Neural progenitor cell (in vitro differentiated cells): ENCODE measurements at regions not wholly inside any gene's neighbourhood (a gene's known extent, or its start where the extent isn't known, plus 50 kb on each side); places are given as distances from the start of the nearest gene placed in this dataset.
A peak's percentile ranks its signal among the peaks of the same experiment; 100 is the strongest.

Experiments
- DNase-seq: peaks from one replicate; pipeline ENCODE4 v3.0.0-alpha.2; 2016; ENCODE audit warnings: low spot score
- H2AFZ ChIP-seq: fragments of 200-600 bp; sonication (generic); replicated peaks from 2 replicates; pipeline ENCODE4 v1.6.1; 2016; ENCODE audit warnings: antibody characterized with exemption
- H3F3A ChIP-seq: fragments of 200-600 bp; sonication (generic); 2 replicates; pipeline ENCODE4 v1.6.1; 2016; ENCODE audit warnings: antibody characterized with exemption, low read depth
- H3K27ac ChIP-seq: fragments of 200-600 bp; sonication (generic); 2 replicates; pipeline ENCODE4 v1.5.1; 2016; ENCODE audit warnings: mild to moderate bottlenecking
- H3K27me3 ChIP-seq: fragments of 200-600 bp; sonication (generic); 2 replicates; pipeline ENCODE4 v1.6.1; 2016; ENCODE audit warnings: mild to moderate bottlenecking, moderate library complexity
- H3K36me3 ChIP-seq: fragments of 200-600 bp; sonication (generic); 2 replicates; pipeline ENCODE4 v1.5.1; 2016
- H3K4me1 ChIP-seq: fragments of 200-600 bp; sonication (generic); 2 replicates; pipeline ENCODE4 v1.6.1; 2016; ENCODE audit warnings: mixed run types
- H3K4me2 ChIP-seq: fragments of 200-600 bp; sonication (generic); 2 replicates; pipeline ENCODE4 v1.6.1; 2016
- H3K4me3 ChIP-seq: fragments of 200-600 bp; sonication (generic); 2 replicates; pipeline ENCODE4 v1.5.1; 2016
- H3K79me2 ChIP-seq: fragments of 200-600 bp; sonication (generic); 2 replicates; pipeline ENCODE4 v1.6.1; 2016; ENCODE audit warnings: low read depth
- H3K9ac ChIP-seq: fragments of 200-600 bp; sonication (generic); 2 replicates; pipeline ENCODE4 v1.6.1; 2016
- H3K9me3 ChIP-seq: fragments of 200-600 bp; sonication (generic); 2 replicates; pipeline ENCODE4 v1.5.1; 2016; ENCODE audit warnings: low read depth
- H4K20me1 ChIP-seq: fragments of 200-600 bp; sonication (generic); 2 replicates; pipeline ENCODE4 v1.6.1; 2016; ENCODE audit warnings: low read depth
- H3K27ac Mint-ChIP-seq: 3 replicates; pipeline ENCODE4 v1.8.0; 2021; ENCODE audit warnings: mixed read lengths
- H3K27me3 Mint-ChIP-seq: 2 replicates; pipeline ENCODE4 v1.8.0; 2022; ENCODE audit warnings: low read depth, mild to moderate bottlenecking, inconsistent platforms, moderate library complexity, mixed read lengths; ENCODE audit not compliant: insufficient read depth
- H3K36me3 Mint-ChIP-seq: 3 replicates; pipeline ENCODE4 v1.8.0; 2021; ENCODE audit warnings: mixed read lengths
- H3K4me1 Mint-ChIP-seq: 3 replicates; pipeline ENCODE4 v1.8.0; 2021; ENCODE audit warnings: mixed read lengths
- H3K4me3 Mint-ChIP-seq: 3 replicates; pipeline ENCODE4 v1.8.0; 2021; ENCODE audit warnings: mild to moderate bottlenecking, moderate library complexity, mixed read lengths
- H3K9me3 Mint-ChIP-seq: 3 replicates; pipeline ENCODE4 v1.8.0; 2020; ENCODE audit warnings: mixed read lengths
- CTCF ChIP-seq: fragments of 200-600 bp; sonication (generic); IDR thresholded peaks from 2 replicates; pipeline ENCODE4 v1.5.1; 2017; ENCODE audit warnings: antibody characterized with exemption, mild to moderate bottlenecking
- EZH2 ChIP-seq: fragments of 200-600 bp; sonication (generic); IDR thresholded peaks from 2 replicates; pipeline ENCODE4 v1.6.1; 2017; ENCODE audit warnings: antibody characterized with exemption, mild to moderate bottlenecking, moderate library complexity
- EZH2phosphoT487 ChIP-seq: fragments of 200-600 bp; sonication (generic); IDR thresholded peaks from 2 replicates; pipeline ENCODE4 v1.6.1; 2017; ENCODE audit warnings: antibody characterized with exemption

GRCh38 chr11:15651033-15651432 lies 536.3 kb downstream of the INSC start:
- no peak overlapping the region for H3K27ac ChIP-seq
- peak overlapping the region; percentile 33 for H3K4me3 Mint-ChIP-seq
- no peaks in the 10 kb centered on the region for H3K27me3 ChIP-seq
- peak overlapping the region; percentile 58 for H3K27ac Mint-ChIP-seq
- H3K79me2 ChIP-seq, result no peaks in the 10 kb centered on the region
- no peaks in the 10 kb centered on the region for H3K9me3 ChIP-seq
- peak overlapping the region; percentile 65 for H3K4me2 ChIP-seq
- no peak overlapping the region for H2AFZ ChIP-seq
- H3K36me3 Mint-ChIP-seq, result no peaks in the 10 kb centered on the region
- no peak for DNase-seq
- peaks cover 32% of the 10 kb centered on the region for H3K4me1 ChIP-seq
- H3K4me3 ChIP-seq, result no peak overlapping the region
- H3K9ac ChIP-seq, result no peak overlapping the region
- no peaks in the 10 kb centered on the region for H3K9me3 Mint-ChIP-seq
- H3K4me1 Mint-ChIP-seq, result peaks cover 39% of the 10 kb centered on the region
- peaks cover 11% of the 10 kb centered on the region for H3F3A ChIP-seq
- no peaks in the 10 kb centered on the region for H3K36me3 ChIP-seq
- no peaks in the 10 kb centered on the region for H4K20me1 ChIP-seq
- H3K27me3 Mint-ChIP-seq, result peaks cover 4% of the 10 kb centered on the region
- TF ChIP-seq CTCF (no peak), EZH2 (no peak), EZH2phosphoT487 (no peak)

GRCh38 chr11:15651816-15652215 lies 537.1 kb downstream of the INSC start:
- Histone ChIP-seq H3K4me1 (peaks cover 32% of the 10 kb centered on the region), H3K9ac (no peak overlapping the region), H3K4me2 (peak overlapping the region; percentile 15), H3K36me3 (no peaks in the 10 kb centered on the region), H3K79me2 (no peaks in the 10 kb centered on the region), H3K4me3 (no peak overlapping the region), H2AFZ (peak overlapping the region; percentile 26), H3K27me3 (no peaks in the 10 kb centered on the region), H3K9me3 (no peaks in the 10 kb centered on the region), H3F3A (peaks cover 11% of the 10 kb centered on the region), H4K20me1 (no peaks in the 10 kb centered on the region), H3K27ac (no peak overlapping the region)
- no peak for TF ChIP-seq EZH2
- Mint-ChIP-seq H3K4me3 (no peak overlapping the region), H3K27me3 (peaks cover 4% of the 10 kb centered on the region), H3K9me3 (no peaks in the 10 kb centered on the region), H3K4me1 (peaks cover 39% of the 10 kb centered on the region), H3K27ac (peak overlapping the region; percentile 22), H3K36me3 (no peaks in the 10 kb centered on the region)
- peak; percentile 28 for DNase-seq

DNA sequence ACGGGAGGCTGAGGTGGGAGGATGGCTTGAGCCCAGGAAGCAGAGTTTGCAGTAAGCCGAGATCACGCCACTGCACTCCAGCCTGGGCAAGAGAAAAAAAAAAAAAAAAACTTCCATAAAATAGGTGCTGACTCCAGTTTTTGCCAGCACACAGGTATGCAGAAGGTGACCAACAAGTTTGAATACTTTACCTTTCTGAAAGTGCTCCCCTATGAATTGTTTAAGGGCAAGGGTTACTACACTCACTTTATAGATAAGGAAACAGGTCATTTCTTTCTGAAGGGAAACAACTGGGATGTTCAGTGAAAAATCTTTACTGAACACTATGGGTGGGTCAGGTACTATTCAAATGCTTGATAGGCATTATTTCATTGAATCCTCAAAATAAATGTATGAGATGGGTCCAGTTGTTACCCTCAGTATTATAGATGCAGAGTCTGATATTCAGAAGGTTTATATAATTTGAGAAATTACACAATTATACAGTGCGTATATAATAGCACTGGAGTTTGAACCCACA lies 538.5 kb downstream of the INSC start:
- peaks cover 11% of the 10 kb centered on the region for H3F3A ChIP-seq
- H3K4me1 ChIP-seq, result peaks cover 32% of the 10 kb centered on the region
- no peaks in the 10 kb centered on the region for H3K79me2 ChIP-seq
- H4K20me1 ChIP-seq, result no peaks in the 10 kb centered on the region
- no peak overlapping the region for H3K27ac ChIP-seq
- Mint-ChIP-seq H3K4me3 (no peak overlapping the region), H3K27me3 (peaks cover 4% of the 10 kb centered on the region), H3K4me1 (peaks cover 39% of the 10 kb centered on the region), H3K9me3 (no peaks in the 10 kb centered on the region), H3K27ac (no peak overlapping the region), H3K36me3 (no peaks in the 10 kb centered on the region)
- H3K9me3 ChIP-seq, result no peaks in the 10 kb centered on the region
- H3K36me3 ChIP-seq, result no peaks in the 10 kb centered on the region
- no peak overlapping the region for H3K4me3 ChIP-seq
- TF ChIP-seq EZH2phosphoT487 (no peak), CTCF (no peak), EZH2 (no peak)
- H3K4me2 ChIP-seq, result no peak overlapping the region
- no peak overlapping the region for H3K9ac ChIP-seq
- no peaks in the 10 kb centered on the region for H3K27me3 ChIP-seq
- no peak for DNase-seq
- no peak overlapping the region for H2AFZ ChIP-seq

- TF ChIP-seq EZH2 (no peak), EZH2phosphoT487 (no peak), CTCF (no peak)
- H3K27ac Mint-ChIP-seq, result peak overlapping the region; percentile 25
- Histone ChIP-seq H2AFZ (no peak overlapping the region), H3K27ac (no peak overlapping the region), H3K36me3 (no peaks in the 10 kb centered on the region), H3K27me3 (no peaks in the 10 kb centered on the region), H3K9ac (no peak overlapping the region), H3K4me2 (no peak overlapping the region), H4K20me1 (no peaks in the 10 kb centered on the region), H3K4me3 (no peak overlapping the region), H3F3A (peaks cover 11% of the 10 kb centered on the region), H3K9me3 (no peaks in the 10 kb centered on the region), H3K4me1 (peaks cover 30% of the 10 kb centered on the region), H3K79me2 (no peaks in the 10 kb centered on the region)
- no peaks in the 10 kb centered on the region for H3K36me3 Mint-ChIP-seq
- peaks cover 4% of the 10 kb centered on the region for H3K27me3 Mint-ChIP-seq
- no peak for DNase-seq
- peaks cover 38% of the 10 kb centered on the region for H3K4me1 Mint-ChIP-seq
- no peaks in the 10 kb centered on the region for H3K9me3 Mint-ChIP-seq
- H3K4me3 Mint-ChIP-seq, result no peak overlapping the region
Observed at GRCh38 chr11:15654451-15654850, 539.7 kb downstream of the INSC start.
